HCT116 (cell line): ENCODE measurements at regions not wholly inside any gene's neighbourhood (a gene's known extent, or its start where the extent isn't known, plus 50 kb on each side); places are given as distances from the start of the nearest gene placed in this dataset.

Source experiments
- EZH2 ChIP-seq: fragments of 200-600 bp; sonication (generic); IDR thresholded peaks from 2 replicates; pipeline ENCODE4 v1.6.1; 2017; ENCODE audit warnings: antibody characterized with exemption, mixed run types
- POLR2A ChIP-seq: IDR thresholded peaks from 2 replicates; pipeline ENCODE4 v1.7.0; 2011; ENCODE audit warnings: borderline replicate concordance; ENCODE audit not compliant: insufficient read depth, insufficient read length; ENCODE audit errors: extremely low read depth
- POLR2AphosphoS5 ChIP-seq: IDR thresholded peaks from 2 replicates; pipeline ENCODE4 v1.6.1; 2011; ENCODE audit warnings: mild to moderate bottlenecking, low read depth, low read length, moderate library complexity
- RAD21 ChIP-seq: IDR thresholded peaks from 2 replicates; pipeline ENCODE4 v1.6.1; 2012; ENCODE audit warnings: low read depth, mild to moderate bottlenecking
- SP1 ChIP-seq: IDR thresholded peaks from 2 replicates; pipeline ENCODE4 v1.6.1; 2012; ENCODE audit warnings: low read depth
- TCF7L2 ChIP-seq: IDR thresholded peaks from 2 replicates; pipeline ENCODE4 v1.7.0; 2011; ENCODE audit warnings: borderline replicate concordance, inconsistent platforms; ENCODE audit not compliant: insufficient read depth, insufficient read length; ENCODE audit errors: extremely low read depth
- YY1 ChIP-seq: IDR thresholded peaks from 2 replicates; pipeline ENCODE4 v1.6.1; 2011; ENCODE audit warnings: low read length, low read depth, moderate library complexity, mild to moderate bottlenecking; ENCODE audit not compliant: insufficient replicate concordance; ENCODE audit errors: extremely low read depth
- ZFX ChIP-seq: fragments of 450-650 bp; IDR thresholded peaks from 2 replicates; pipeline ENCODE4 v1.6.1; 2017
- ZNF274 ChIP-seq: fragments of 200-500 bp; sonication (Bioruptor generic); IDR thresholded peaks from 2 replicates; pipeline ENCODE4 v1.6.1; 2014; ENCODE audit warnings: mild to moderate bottlenecking, low read depth, low read length, inconsistent platforms
- TF ChIP-seq, protein P1 (sequence below): IDR thresholded peaks from 2 replicates; pipeline ENCODE4 v1.6.1; 2012
- TF ChIP-seq, protein P2 (sequence below), 3 experiments: fragments of 200-600 bp in 1 of 3; sonication (generic) in 1 of 3; IDR thresholded peaks in 2 of 3; conservative IDR thresholded peaks in 1 of 3; 2 replicates each; pipeline ENCODE4 v1.5.1; 2012 to 2017; ENCODE audit warnings: low read depth in 2 of 3, low read length in 2 of 3, antibody characterized with exemption in 1 of 3, borderline replicate concordance in 1 of 3, control low read depth in 1 of 3, mild to moderate bottlenecking in 1 of 3, mixed read lengths in 1 of 3, mixed run types in 1 of 3, moderate library complexity in 1 of 3; ENCODE audit not compliant: insufficient read depth in 1 of 3
- TF ChIP-seq, protein P3 (sequence below): IDR thresholded peaks from 2 replicates; pipeline ENCODE4 v1.6.1; 2012; ENCODE audit warnings: low read depth

DNA sequence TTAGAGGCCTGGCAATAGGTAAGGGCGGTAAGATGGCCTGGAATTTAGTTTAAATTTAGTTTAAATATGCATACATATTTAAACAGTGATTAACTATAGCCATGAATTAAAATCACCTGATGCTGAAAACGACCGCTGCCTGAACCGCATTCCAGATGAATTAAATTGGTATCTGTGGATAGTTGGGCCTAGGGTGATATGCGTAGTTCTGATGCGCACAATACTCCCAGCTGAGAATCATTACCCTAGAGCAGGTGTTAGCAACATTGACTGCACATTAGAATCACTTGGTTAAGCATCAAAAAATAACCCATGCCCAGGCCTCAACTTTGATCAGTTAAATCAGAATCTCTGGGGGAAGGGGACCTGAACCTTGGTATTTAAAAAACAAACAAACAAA is 432.4 kb downstream of the GBA3 start:
- TF ChIP-seq POLR2A (no peak), SP1 (no peak), TCF7L2 (no peak), ZNF274 (no peak), EZH2 (no peak), YY1 (no peak), ZFX (no peak), POLR2AphosphoS5 (no peak), RAD21 (no peak)
- TF ChIP-seq, protein P1, sequence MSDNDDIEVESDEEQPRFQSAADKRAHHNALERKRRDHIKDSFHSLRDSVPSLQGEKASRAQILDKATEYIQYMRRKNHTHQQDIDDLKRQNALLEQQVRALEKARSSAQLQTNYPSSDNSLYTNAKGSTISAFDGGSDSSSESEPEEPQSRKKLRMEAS = no peak
- TF ChIP-seq, protein P2, sequence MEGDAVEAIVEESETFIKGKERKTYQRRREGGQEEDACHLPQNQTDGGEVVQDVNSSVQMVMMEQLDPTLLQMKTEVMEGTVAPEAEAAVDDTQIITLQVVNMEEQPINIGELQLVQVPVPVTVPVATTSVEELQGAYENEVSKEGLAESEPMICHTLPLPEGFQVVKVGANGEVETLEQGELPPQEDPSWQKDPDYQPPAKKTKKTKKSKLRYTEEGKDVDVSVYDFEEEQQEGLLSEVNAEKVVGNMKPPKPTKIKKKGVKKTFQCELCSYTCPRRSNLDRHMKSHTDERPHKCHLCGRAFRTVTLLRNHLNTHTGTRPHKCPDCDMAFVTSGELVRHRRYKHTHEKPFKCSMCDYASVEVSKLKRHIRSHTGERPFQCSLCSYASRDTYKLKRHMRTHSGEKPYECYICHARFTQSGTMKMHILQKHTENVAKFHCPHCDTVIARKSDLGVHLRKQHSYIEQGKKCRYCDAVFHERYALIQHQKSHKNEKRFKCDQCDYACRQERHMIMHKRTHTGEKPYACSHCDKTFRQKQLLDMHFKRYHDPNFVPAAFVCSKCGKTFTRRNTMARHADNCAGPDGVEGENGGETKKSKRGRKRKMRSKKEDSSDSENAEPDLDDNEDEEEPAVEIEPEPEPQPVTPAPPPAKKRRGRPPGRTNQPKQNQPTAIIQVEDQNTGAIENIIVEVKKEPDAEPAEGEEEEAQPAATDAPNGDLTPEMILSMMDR (IDR thresholded peaks at IDR 0.05 in 2 of 3, conservative IDR thresholded peaks at IDR 0.05 in 1 of 3; ENCODE audit: borderline replicate concordance in 1 of 3, insufficient read depth in 1 of 3, low read depth in 2 of 3, low read length in 2 of 3) = no peak
- TF ChIP-seq, protein P3, sequence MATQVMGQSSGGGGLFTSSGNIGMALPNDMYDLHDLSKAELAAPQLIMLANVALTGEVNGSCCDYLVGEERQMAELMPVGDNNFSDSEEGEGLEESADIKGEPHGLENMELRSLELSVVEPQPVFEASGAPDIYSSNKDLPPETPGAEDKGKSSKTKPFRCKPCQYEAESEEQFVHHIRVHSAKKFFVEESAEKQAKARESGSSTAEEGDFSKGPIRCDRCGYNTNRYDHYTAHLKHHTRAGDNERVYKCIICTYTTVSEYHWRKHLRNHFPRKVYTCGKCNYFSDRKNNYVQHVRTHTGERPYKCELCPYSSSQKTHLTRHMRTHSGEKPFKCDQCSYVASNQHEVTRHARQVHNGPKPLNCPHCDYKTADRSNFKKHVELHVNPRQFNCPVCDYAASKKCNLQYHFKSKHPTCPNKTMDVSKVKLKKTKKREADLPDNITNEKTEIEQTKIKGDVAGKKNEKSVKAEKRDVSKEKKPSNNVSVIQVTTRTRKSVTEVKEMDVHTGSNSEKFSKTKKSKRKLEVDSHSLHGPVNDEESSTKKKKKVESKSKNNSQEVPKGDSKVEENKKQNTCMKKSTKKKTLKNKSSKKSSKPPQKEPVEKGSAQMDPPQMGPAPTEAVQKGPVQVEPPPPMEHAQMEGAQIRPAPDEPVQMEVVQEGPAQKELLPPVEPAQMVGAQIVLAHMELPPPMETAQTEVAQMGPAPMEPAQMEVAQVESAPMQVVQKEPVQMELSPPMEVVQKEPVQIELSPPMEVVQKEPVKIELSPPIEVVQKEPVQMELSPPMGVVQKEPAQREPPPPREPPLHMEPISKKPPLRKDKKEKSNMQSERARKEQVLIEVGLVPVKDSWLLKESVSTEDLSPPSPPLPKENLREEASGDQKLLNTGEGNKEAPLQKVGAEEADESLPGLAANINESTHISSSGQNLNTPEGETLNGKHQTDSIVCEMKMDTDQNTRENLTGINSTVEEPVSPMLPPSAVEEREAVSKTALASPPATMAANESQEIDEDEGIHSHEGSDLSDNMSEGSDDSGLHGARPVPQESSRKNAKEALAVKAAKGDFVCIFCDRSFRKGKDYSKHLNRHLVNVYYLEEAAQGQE = no peak
